HCT116 (cell line): ENCODE measurements at regions not wholly inside any gene's neighbourhood (a gene's known extent, or its start where the extent isn't known, plus 50 kb on each side); places are given as distances from the start of the nearest gene placed in this dataset.

ENCODE experiments used
- CTCF ChIP-seq, 3 experiments: fragments of 200-600 bp in 1 of 3; sonication (generic) in 1 of 3; IDR thresholded peaks in 2 of 3; conservative IDR thresholded peaks in 1 of 3; 2 replicates each; pipeline ENCODE4 v1.5.1; 2012 to 2017; ENCODE audit warnings: low read depth in 2 of 3, low read length in 2 of 3, antibody characterized with exemption in 1 of 3, borderline replicate concordance in 1 of 3, control low read depth in 1 of 3, mild to moderate bottlenecking in 1 of 3, mixed read lengths in 1 of 3, mixed run types in 1 of 3, moderate library complexity in 1 of 3; ENCODE audit not compliant: insufficient read depth in 1 of 3
- EZH2 ChIP-seq: fragments of 200-600 bp; sonication (generic); IDR thresholded peaks from 2 replicates; pipeline ENCODE4 v1.6.1; 2017; ENCODE audit warnings: antibody characterized with exemption, mixed run types
- JUND ChIP-seq: IDR thresholded peaks from 2 replicates; pipeline ENCODE4 v1.6.1; 2012
- POLR2AphosphoS5 ChIP-seq: IDR thresholded peaks from 2 replicates; pipeline ENCODE4 v1.6.1; 2011; ENCODE audit warnings: mild to moderate bottlenecking, low read depth, low read length, moderate library complexity
- YY1 ChIP-seq: IDR thresholded peaks from 2 replicates; pipeline ENCODE4 v1.6.1; 2011; ENCODE audit warnings: low read length, low read depth, moderate library complexity, mild to moderate bottlenecking; ENCODE audit not compliant: insufficient replicate concordance; ENCODE audit errors: extremely low read depth
- TF ChIP-seq, protein P1 (sequence below): IDR thresholded peaks from 2 replicates; pipeline ENCODE4 v1.6.1; 2012; ENCODE audit warnings: low read depth

- TF ChIP-seq CTCF (IDR thresholded peaks at IDR 0.05 in 2 of 3, conservative IDR thresholded peaks at IDR 0.05 in 1 of 3; ENCODE audit: borderline replicate concordance in 1 of 3, insufficient read depth in 1 of 3, low read depth in 2 of 3, low read length in 2 of 3) (no peak), JUND (no peak), EZH2 (no peak), POLR2AphosphoS5 (no peak), YY1 (no peak)
- TF ChIP-seq, protein P1, sequence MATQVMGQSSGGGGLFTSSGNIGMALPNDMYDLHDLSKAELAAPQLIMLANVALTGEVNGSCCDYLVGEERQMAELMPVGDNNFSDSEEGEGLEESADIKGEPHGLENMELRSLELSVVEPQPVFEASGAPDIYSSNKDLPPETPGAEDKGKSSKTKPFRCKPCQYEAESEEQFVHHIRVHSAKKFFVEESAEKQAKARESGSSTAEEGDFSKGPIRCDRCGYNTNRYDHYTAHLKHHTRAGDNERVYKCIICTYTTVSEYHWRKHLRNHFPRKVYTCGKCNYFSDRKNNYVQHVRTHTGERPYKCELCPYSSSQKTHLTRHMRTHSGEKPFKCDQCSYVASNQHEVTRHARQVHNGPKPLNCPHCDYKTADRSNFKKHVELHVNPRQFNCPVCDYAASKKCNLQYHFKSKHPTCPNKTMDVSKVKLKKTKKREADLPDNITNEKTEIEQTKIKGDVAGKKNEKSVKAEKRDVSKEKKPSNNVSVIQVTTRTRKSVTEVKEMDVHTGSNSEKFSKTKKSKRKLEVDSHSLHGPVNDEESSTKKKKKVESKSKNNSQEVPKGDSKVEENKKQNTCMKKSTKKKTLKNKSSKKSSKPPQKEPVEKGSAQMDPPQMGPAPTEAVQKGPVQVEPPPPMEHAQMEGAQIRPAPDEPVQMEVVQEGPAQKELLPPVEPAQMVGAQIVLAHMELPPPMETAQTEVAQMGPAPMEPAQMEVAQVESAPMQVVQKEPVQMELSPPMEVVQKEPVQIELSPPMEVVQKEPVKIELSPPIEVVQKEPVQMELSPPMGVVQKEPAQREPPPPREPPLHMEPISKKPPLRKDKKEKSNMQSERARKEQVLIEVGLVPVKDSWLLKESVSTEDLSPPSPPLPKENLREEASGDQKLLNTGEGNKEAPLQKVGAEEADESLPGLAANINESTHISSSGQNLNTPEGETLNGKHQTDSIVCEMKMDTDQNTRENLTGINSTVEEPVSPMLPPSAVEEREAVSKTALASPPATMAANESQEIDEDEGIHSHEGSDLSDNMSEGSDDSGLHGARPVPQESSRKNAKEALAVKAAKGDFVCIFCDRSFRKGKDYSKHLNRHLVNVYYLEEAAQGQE: no peak
Observed at GRCh38 chr16:54462771-54463170, 176.2 kb upstream of the IRX3 start.
